B cell (primary cell): ENCODE measurements at regions not wholly inside any gene's neighbourhood (a gene's known extent, or its start where the extent isn't known, plus 50 kb on each side); places are given as distances from the start of the nearest gene placed in this dataset.

Source experiments
- ATAC-seq: fragments of 200-7000 bp; cut with Tn5 transposase; one replicate; pipeline ENCODE4 v1.10.0; 2021; ENCODE audit warnings: low read depth, mild to moderate bottlenecking, moderate number of reproducible peaks, moderate library complexity
- CTCF ChIA-PET: fragments of 350-600 bp; sonication (Branson Sonifier 250); formaldehyde crosslinking; loops from one replicate; lab custom pipeline; 2021; ENCODE audit warnings: antibody characterized with exemption, inconsistent platforms; lab: Charles Lee
- POLR2A ChIA-PET: fragments of 350-600 bp; sonication (Branson Sonifier 250); formaldehyde crosslinking; loops from one replicate; lab custom pipeline; 2021; ENCODE audit warnings: antibody characterized with exemption; lab: Charles Lee
- DNase-seq: peaks from one replicate; pipeline ENCODE4 v3.0.0; 2013
- H2AFZ ChIP-seq: 2 replicates; pipeline ENCODE4 v1.6.1; 2012; ENCODE audit warnings: mild to moderate bottlenecking, low read depth, low read length; ENCODE audit not compliant: insufficient read depth, poor library complexity, severe bottlenecking
- H3K27ac ChIP-seq, 2 donors: 1 replicate in 1 of 2; 2 replicates in 1 of 2; pipeline ENCODE4 v1.5.1; 2012 to 2013; ENCODE audit warnings: low read length in 2 of 2, mild to moderate bottlenecking in 2 of 2, moderate library complexity in 1 of 2
- H3K27me3 ChIP-seq, 4 experiments: fragments of 200-600 bp in 1 of 4; sonication (generic) in 1 of 4; replicated peaks in 1 of 4; 1 replicate in 2 of 4; 2 replicates in 2 of 4; pipeline versions ENCODE4 v1.6.1 to v1.7.0; 2013 to 2016; ENCODE audit warnings: low read length in 3 of 4, mild to moderate bottlenecking in 2 of 4, mixed read lengths in 1 of 4, moderate library complexity in 1 of 4; ENCODE audit not compliant: insufficient read depth in 4 of 4, control insufficient read depth in 3 of 4; ENCODE audit errors: control extremely low read depth in 1 of 4
- H3K36me3 ChIP-seq, 2 experiments: replicated peaks in 1 of 2; 1 replicate in 1 of 2; 2 replicates in 1 of 2; pipeline versions ENCODE4 v1.6.1 to v1.7.1; 2013; ENCODE audit warnings: low read length in 1 of 2; ENCODE audit not compliant: insufficient read depth in 2 of 2, control insufficient read depth in 1 of 2; ENCODE audit errors: control extremely low read depth in 1 of 2, extremely low read depth in 1 of 2
- H3K4me1 ChIP-seq, 2 donors: fragments of 200-600 bp in 1 of 2; sonication (generic) in 1 of 2; 1 replicate in 1 of 2; 2 replicates in 1 of 2; pipeline versions ENCODE4 v1.5.1 to v1.6.1; 2013 to 2017; ENCODE audit warnings: low read length in 2 of 2; ENCODE audit not compliant: control insufficient read depth in 2 of 2, insufficient read depth in 2 of 2
- H3K4me2 ChIP-seq: replicated peaks from 2 replicates; pipeline ENCODE3; 2012; ENCODE audit warnings: mild to moderate bottlenecking, low read depth, low read length; ENCODE audit not compliant: poor library complexity, severe bottlenecking
- H3K4me3 ChIP-seq, 5 experiments: fragments of 200-600 bp in 1 of 5; sonication (generic) in 1 of 5; 1 replicate in 3 of 5; 2 replicates in 2 of 5; pipeline versions ENCODE4 v1.5.1 to v1.7.0; 2011 to 2016; ENCODE audit warnings: low read length in 4 of 5, mild to moderate bottlenecking in 4 of 5, low read depth in 2 of 5, control low read depth in 1 of 5, moderate library complexity in 1 of 5; ENCODE audit not compliant: insufficient read depth in 1 of 5; ENCODE audit errors: control extremely low read depth in 1 of 5, extremely low read depth in 1 of 5
- H3K79me2 ChIP-seq: fragments of 200-600 bp; sonication (generic); one replicate; pipeline ENCODE4 v1.6.0; 2016; ENCODE audit warnings: low read length; ENCODE audit not compliant: control insufficient read depth, insufficient read depth
- H3K9ac ChIP-seq: fragments of 200-600 bp; sonication (generic); 2 replicates; pipeline ENCODE4 v1.6.1; 2017; ENCODE audit warnings: mild to moderate bottlenecking, low read length, moderate library complexity
- H3K9me3 ChIP-seq, 3 donors: one replicate each; pipeline versions ENCODE4 v1.6.1 to v1.7.1; 2013; ENCODE audit warnings: low read length in 2 of 3; ENCODE audit not compliant: control insufficient read depth in 2 of 3, insufficient read depth in 1 of 3; ENCODE audit errors: control extremely low read depth in 1 of 3
- H4K20me1 ChIP-seq: 2 replicates; pipeline ENCODE4 v1.6.0; 2012; ENCODE audit warnings: mild to moderate bottlenecking, low read length; ENCODE audit not compliant: insufficient read depth, control insufficient read depth, poor library complexity, severe bottlenecking
- H3K27ac Mint-ChIP-seq: one replicate; pipeline ENCODE4 v1.8.0; 2021; ENCODE audit warnings: mixed read lengths
- H3K27me3 Mint-ChIP-seq: one replicate; pipeline ENCODE4 v1.8.0; 2021; ENCODE audit warnings: mixed read lengths
- H3K4me1 Mint-ChIP-seq: one replicate; pipeline ENCODE4 v1.8.0; 2021; ENCODE audit warnings: mixed read lengths
- H3K4me3 Mint-ChIP-seq: one replicate; pipeline ENCODE4 v1.8.0; 2021; ENCODE audit warnings: mixed read lengths
- H3K9me3 Mint-ChIP-seq: one replicate; pipeline ENCODE4 v1.8.0; 2022; ENCODE audit warnings: mixed read lengths; ENCODE audit not compliant: insufficient read depth
- EZH2 ChIP-seq: IDR thresholded peaks from 2 replicates; pipeline ENCODE4 v1.6.1; 2012; ENCODE audit warnings: borderline replicate concordance, low read depth, mild to moderate bottlenecking, moderate library complexity, low read length; ENCODE audit not compliant: insufficient read depth, poor library complexity, severe bottlenecking
- WGBS: methylation state at CpG from one replicate; pipeline ENCODE4 v1.1.5; 2013; ENCODE audit warnings: missing lambda C conversion rate; ENCODE audit not compliant: insufficient coverage; 5-methylcytosine and 5-hydroxymethylcytosine counted together
- intact Hi-C: fragments of 100-400 bp; cut with micrococcal nuclease; formaldehyde crosslinking; loops from one replicate; pipeline ENCODE4 v1.10.0; 2022
- TF ChIP-seq, protein P1 (sequence below): fragments of 200-600 bp; IDR thresholded peaks from one replicate; pipeline ENCODE4 v1.8.0; 2022; ENCODE audit warnings: antibody characterized with exemption, mild to moderate bottlenecking

DNA sequence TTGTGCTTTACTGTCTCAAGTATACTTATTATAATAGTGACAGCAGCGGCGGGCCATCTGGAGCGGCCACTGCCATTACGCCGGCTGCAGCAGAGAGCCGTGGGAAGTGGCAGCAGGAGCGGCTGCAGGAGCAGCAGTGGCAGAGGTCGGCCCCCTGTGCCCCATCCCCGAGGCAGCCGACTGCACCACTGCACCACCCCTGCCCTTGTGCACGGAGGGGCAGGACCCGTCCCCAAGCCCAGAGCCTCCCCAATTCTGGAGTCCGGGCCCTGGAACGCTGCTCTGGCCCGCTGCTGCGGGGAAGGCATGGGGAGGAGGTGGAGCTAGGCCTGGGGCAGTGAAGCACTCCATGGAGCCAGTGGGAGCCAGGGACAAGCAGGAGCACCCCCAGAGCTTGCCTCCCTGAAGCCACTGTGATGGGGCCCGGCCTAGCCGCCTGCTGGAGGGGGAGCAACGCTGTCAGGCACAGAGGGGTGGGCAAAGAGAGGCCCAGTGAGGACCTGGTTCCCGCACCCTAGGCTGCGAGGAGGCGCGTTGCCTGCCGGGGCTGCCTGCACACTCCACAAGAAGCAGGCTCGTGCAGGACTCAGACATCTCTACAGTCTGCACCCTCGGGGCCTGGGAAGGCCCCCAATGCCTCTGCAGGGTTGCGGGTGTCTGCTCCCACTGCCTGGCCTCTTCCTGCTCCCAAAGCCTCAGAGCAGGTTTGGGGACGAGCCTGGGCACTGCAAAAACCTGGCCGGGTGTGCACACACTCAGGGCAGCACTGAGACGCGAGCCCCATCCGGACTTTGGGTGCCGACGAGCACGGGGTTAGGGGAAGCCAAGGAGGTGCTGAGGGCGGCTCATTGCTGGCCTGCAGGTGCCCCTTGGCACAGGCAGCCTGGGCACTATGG lies 74.2 kb upstream of the RASSF8 start:
- Histone ChIP-seq H3K4me1 (no peaks in the 10 kb centered on the region), H4K20me1 (no peaks in the 10 kb centered on the region), H3K79me2 (no peaks in the 10 kb centered on the region), H3K9ac (no peak overlapping the region), H3K4me3 (no peak overlapping the region), H2AFZ (no peak overlapping the region), H3K36me3 (no peaks in the 10 kb centered on the region), H3K9me3 (no peaks in the 10 kb centered on the region), H3K4me2 (no peak overlapping the region), H3K27me3 (no peaks in the 10 kb centered on the region), H3K27ac (no peak overlapping the region)
- Mint-ChIP-seq H3K27ac (no peak overlapping the region), H3K4me1 (no peaks in the 10 kb centered on the region), H3K4me3 (no peak overlapping the region), H3K27me3 (peaks cover 12% of the 10 kb centered on the region), H3K9me3 (no peaks in the 10 kb centered on the region)
- CTCF ChIA-PET: no interaction called here
- ATAC-seq (no peak), DNase-seq (no peak)
- POLR2A ChIA-PET: no interaction called here
- TF ChIP-seq, protein P1, sequence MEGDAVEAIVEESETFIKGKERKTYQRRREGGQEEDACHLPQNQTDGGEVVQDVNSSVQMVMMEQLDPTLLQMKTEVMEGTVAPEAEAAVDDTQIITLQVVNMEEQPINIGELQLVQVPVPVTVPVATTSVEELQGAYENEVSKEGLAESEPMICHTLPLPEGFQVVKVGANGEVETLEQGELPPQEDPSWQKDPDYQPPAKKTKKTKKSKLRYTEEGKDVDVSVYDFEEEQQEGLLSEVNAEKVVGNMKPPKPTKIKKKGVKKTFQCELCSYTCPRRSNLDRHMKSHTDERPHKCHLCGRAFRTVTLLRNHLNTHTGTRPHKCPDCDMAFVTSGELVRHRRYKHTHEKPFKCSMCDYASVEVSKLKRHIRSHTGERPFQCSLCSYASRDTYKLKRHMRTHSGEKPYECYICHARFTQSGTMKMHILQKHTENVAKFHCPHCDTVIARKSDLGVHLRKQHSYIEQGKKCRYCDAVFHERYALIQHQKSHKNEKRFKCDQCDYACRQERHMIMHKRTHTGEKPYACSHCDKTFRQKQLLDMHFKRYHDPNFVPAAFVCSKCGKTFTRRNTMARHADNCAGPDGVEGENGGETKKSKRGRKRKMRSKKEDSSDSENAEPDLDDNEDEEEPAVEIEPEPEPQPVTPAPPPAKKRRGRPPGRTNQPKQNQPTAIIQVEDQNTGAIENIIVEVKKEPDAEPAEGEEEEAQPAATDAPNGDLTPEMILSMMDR: no peak
- TF ChIP-seq EZH2: no peak
- intact Hi-C loops: no loop called here
- WGBS: 94% methylated on average over 34 of the region's 36 CpGs

- TF ChIP-seq, protein P1: no peak
- no peak for TF ChIP-seq EZH2
- no peak overlapping the region for H3K4me2 ChIP-seq
- ChIA-PET POLR2A (no interaction called here), CTCF (no interaction called here)
- Mint-ChIP-seq H3K27ac (no peak overlapping the region), H3K4me3 (no peak overlapping the region), H3K4me1 (no peaks in the 10 kb centered on the region), H3K27me3 (peaks cover 12% of the 10 kb centered on the region), H3K9me3 (no peaks in the 10 kb centered on the region)
- H3K4me1 ChIP-seq: no peaks in the 10 kb centered on the region
- no peaks in the 10 kb centered on the region for H3K36me3 ChIP-seq
- H4K20me1 ChIP-seq: no peaks in the 10 kb centered on the region
- no peak overlapping the region for H3K9ac ChIP-seq
- H3K9me3 ChIP-seq: no peaks in the 10 kb centered on the region
- H3K79me2 ChIP-seq: no peaks in the 10 kb centered on the region
- 98% methylated on average over 9 of the region's 9 CpGs for WGBS
- ATAC-seq: no peak
- DNase-seq: no peak
- H3K27ac ChIP-seq: no peak overlapping the region
- no peak overlapping the region for H2AFZ ChIP-seq
- no peaks in the 10 kb centered on the region for H3K27me3 ChIP-seq
- no peak overlapping the region for H3K4me3 ChIP-seq
- intact Hi-C loops: no loop called here
These were observed 73.6 kb upstream of the RASSF8 start for GRCh38 chr12:25884920-25885234.
